CD14-positive monocyte (primary cell): ENCODE measurements at regions not wholly inside any gene's neighbourhood (a gene's known extent, or its start where the extent isn't known, plus 50 kb on each side); places are given as distances from the start of the nearest gene placed in this dataset.

Source experiments
- DNase-seq, 3 donors: peaks; one replicate each; pipeline ENCODE4 v3.0.0-alpha.2; 2011 to 2022
- H2AFZ ChIP-seq: 2 replicates; pipeline ENCODE4 v1.6.0; 2012; ENCODE audit warnings: mild to moderate bottlenecking, low read depth, low read length, inconsistent platforms; ENCODE audit not compliant: insufficient read depth, poor library complexity, severe bottlenecking
- H3K27ac ChIP-seq, 2 donors: 1 replicate in 1 of 2; 2 replicates in 1 of 2; pipeline ENCODE4 v1.5.1; 2012 to 2013; ENCODE audit warnings: low read length in 2 of 2, control low read depth in 1 of 2, inconsistent platforms in 1 of 2, low read depth in 1 of 2, mild to moderate bottlenecking in 1 of 2
- H3K27me3 ChIP-seq, 2 donors: one replicate each; pipeline versions ENCODE4 v1.6.0 to v1.6.1; 2011 to 2013; ENCODE audit warnings: low read length in 2 of 2; ENCODE audit not compliant: control insufficient read depth in 2 of 2, insufficient read depth in 2 of 2
- H3K36me3 ChIP-seq, 2 donors: replicated peaks in 1 of 2; 1 replicate in 1 of 2; 2 replicates in 1 of 2; pipeline versions ENCODE4 v1.5.1 to v1.6.1; 2012 to 2013; ENCODE audit warnings: low read length in 2 of 2, control low read depth in 1 of 2, inconsistent platforms in 1 of 2, mild to moderate bottlenecking in 1 of 2; ENCODE audit not compliant: insufficient read depth in 2 of 2, control insufficient read depth in 1 of 2
- H3K4me1 ChIP-seq, 2 donors: 1 replicate in 1 of 2; 2 replicates in 1 of 2; pipeline versions ENCODE4 v1.5.1 to v1.6.1; 2012 to 2013; ENCODE audit warnings: low read length in 2 of 2, control low read depth in 1 of 2, inconsistent platforms in 1 of 2, mild to moderate bottlenecking in 1 of 2, moderate library complexity in 1 of 2; ENCODE audit not compliant: insufficient read depth in 2 of 2, control insufficient read depth in 1 of 2
- H3K4me2 ChIP-seq: replicated peaks from 2 replicates; pipeline ENCODE3; 2012; ENCODE audit warnings: low read length, moderate library complexity, mild to moderate bottlenecking; ENCODE audit not compliant: poor library complexity, severe bottlenecking; ENCODE audit errors: extremely low read depth
- H3K4me3 ChIP-seq, 3 experiments: fragments of 200-600 bp in 1 of 3; sonication (generic) in 1 of 3; replicated peaks in 1 of 3; 1 replicate in 2 of 3; 2 replicates in 1 of 3; pipeline ENCODE4 v1.5.1; 2011 to 2013; ENCODE audit warnings: low read length in 3 of 3, mild to moderate bottlenecking in 3 of 3, control low read depth in 2 of 3, low read depth in 2 of 3, inconsistent platforms in 1 of 3, moderate library complexity in 1 of 3
- H3K79me2 ChIP-seq: 2 replicates; pipeline ENCODE4 v1.6.0; 2012; ENCODE audit warnings: mild to moderate bottlenecking, control low read depth, inconsistent platforms, low read length, moderate library complexity; ENCODE audit not compliant: insufficient read depth
- H3K9ac ChIP-seq: 2 replicates; pipeline ENCODE4 v1.6.0; 2017; ENCODE audit warnings: low read length, mild to moderate bottlenecking; ENCODE audit not compliant: insufficient read depth, poor library complexity, severe bottlenecking
- H3K9me3 ChIP-seq, 2 donors: replicated peaks in 1 of 2; 1 replicate in 1 of 2; 2 replicates in 1 of 2; pipeline versions ENCODE4 v1.5.1 to v1.6.1; 2012 to 2013; ENCODE audit warnings: low read length in 2 of 2, control low read depth in 1 of 2; ENCODE audit not compliant: control insufficient read depth in 1 of 2, insufficient read depth in 1 of 2
- H4K20me1 ChIP-seq: 2 replicates; pipeline ENCODE4 v1.6.0; 2012; ENCODE audit warnings: mild to moderate bottlenecking, low read length, control low read depth, moderate library complexity; ENCODE audit not compliant: insufficient read depth
- H3K27ac Mint-ChIP-seq, 7 donors: one replicate each; pipeline ENCODE4 v1.8.0; 2020; ENCODE audit warnings: mild to moderate bottlenecking in 7 of 7, mixed read lengths in 7 of 7, moderate library complexity in 6 of 7, inconsistent platforms in 2 of 7
- H3K27me3 Mint-ChIP-seq, 3 donors: one replicate each; pipeline ENCODE4 v1.8.0; 2021 to 2022; ENCODE audit warnings: low read depth in 3 of 3, mild to moderate bottlenecking in 3 of 3, mixed read lengths in 3 of 3, moderate library complexity in 3 of 3, inconsistent platforms in 1 of 3
- H3K36me3 Mint-ChIP-seq, 2 donors: one replicate each; pipeline ENCODE4 v1.8.0; 2020; ENCODE audit warnings: mixed read lengths in 2 of 2, inconsistent platforms in 1 of 2, mild to moderate bottlenecking in 1 of 2
- H3K4me1 Mint-ChIP-seq: one replicate; pipeline ENCODE4 v1.8.0; 2020; ENCODE audit warnings: mild to moderate bottlenecking, mixed read lengths
- H3K4me3 Mint-ChIP-seq, 2 donors: one replicate each; pipeline ENCODE4 v1.8.0; 2020; ENCODE audit warnings: mild to moderate bottlenecking in 2 of 2, mixed read lengths in 2 of 2, moderate library complexity in 1 of 2
- H3K9me3 Mint-ChIP-seq, 7 donors: one replicate each; pipeline ENCODE4 v1.8.0; 2020 to 2022; ENCODE audit warnings: mixed read lengths in 7 of 7, mild to moderate bottlenecking in 6 of 7, moderate library complexity in 6 of 7, inconsistent platforms in 2 of 7
- CTCF ChIP-seq: fragments of 200-600 bp; IDR thresholded peaks from one replicate; pipeline ENCODE4 v1.8.0; 2022; ENCODE audit warnings: antibody characterized with exemption, mild to moderate bottlenecking
- WGBS: methylation state at CpG from one replicate; pipeline ENCODE4 v1.1.5; 2013; ENCODE audit warnings: missing lambda C conversion rate; ENCODE audit not compliant: insufficient coverage; 5-methylcytosine and 5-hydroxymethylcytosine counted together
- intact Hi-C, 2 donors: fragments of 100-400 bp; cut with micrococcal nuclease; formaldehyde crosslinking; loops; one replicate each; pipeline versions ENCODE4 v1.15.0 to v1.15.1; 2023

GRCh38 chr3:193991666-193992424 lies 144.1 kb upstream of the HES1 start:
- DNase-seq = no peak
- H3K9me3 ChIP-seq = no peaks in the 10 kb centered on the region
- H4K20me1 ChIP-seq = no peaks in the 10 kb centered on the region
- 78% methylated on average over 7 of the region's 14 CpGs for WGBS
- no peak overlapping the region for H3K4me3 ChIP-seq
- peaks cover 8% of the 10 kb centered on the region for H3K4me1 Mint-ChIP-seq
- no peaks in the 10 kb centered on the region for H3K4me1 ChIP-seq
- H3K36me3 ChIP-seq = no peaks in the 10 kb centered on the region
- no peak overlapping the region for H3K4me3 Mint-ChIP-seq
- H3K27ac ChIP-seq = no peak overlapping the region
- no peaks in the 10 kb centered on the region for H3K36me3 Mint-ChIP-seq
- no peaks in the 10 kb centered on the region for H3K79me2 ChIP-seq
- intact Hi-C loops = no loop called here
- H3K4me2 ChIP-seq = no peak overlapping the region
- no peaks in the 10 kb centered on the region for H3K27me3 ChIP-seq
- no peak overlapping the region for H3K9ac ChIP-seq
- H3K27me3 Mint-ChIP-seq = peaks cover 10 to 15% (median 10%) of the 10 kb centered on the region in 3 donors
- no peak overlapping the region for H3K27ac Mint-ChIP-seq
- no peak for TF ChIP-seq CTCF
- H2AFZ ChIP-seq = no peak overlapping the region
- peaks cover 0 to 8% (median 5%) of the 10 kb centered on the region in 7 donors for H3K9me3 Mint-ChIP-seq

- peaks cover 0 to 8% (median 5%) of the 10 kb centered on the region in 7 donors for H3K9me3 Mint-ChIP-seq
- no peaks in the 10 kb centered on the region for H3K79me2 ChIP-seq
- peaks cover 4% of the 10 kb centered on the region for H3K4me1 Mint-ChIP-seq
- H3K27ac ChIP-seq = no peak overlapping the region
- H3K27me3 ChIP-seq = no peaks in the 10 kb centered on the region
- no peaks in the 10 kb centered on the region for H4K20me1 ChIP-seq
- H3K9me3 ChIP-seq = no peaks in the 10 kb centered on the region
- H3K4me3 Mint-ChIP-seq = no peak overlapping the region
- DNase-seq = no peak
- TF ChIP-seq CTCF = no peak
- H2AFZ ChIP-seq = no peak overlapping the region
- H3K36me3 Mint-ChIP-seq = no peaks in the 10 kb centered on the region
- no peak overlapping the region for H3K4me2 ChIP-seq
- no peak overlapping the region for H3K4me3 ChIP-seq
- peaks cover 10 to 19% (median 14%) of the 10 kb centered on the region in 3 donors for H3K27me3 Mint-ChIP-seq
- intact Hi-C loops = no loop called here
- WGBS = no CpG with 5 or more reads among the region's 2 CpGs
- H3K27ac Mint-ChIP-seq = peak overlapping the region in 1 of 7 donors; percentile 45
- no peaks in the 10 kb centered on the region for H3K4me1 ChIP-seq
- H3K36me3 ChIP-seq = no peaks in the 10 kb centered on the region
- H3K9ac ChIP-seq = no peak overlapping the region
Observed at GRCh38 chr3:193992425-193993037, 143.4 kb upstream of the HES1 start.
